HCT116 (cell line): ENCODE measurements at regions not wholly inside any gene's neighbourhood (a gene's known extent, or its start where the extent isn't known, plus 50 kb on each side); places are given as distances from the start of the nearest gene placed in this dataset.

ENCODE experiments used
- ATAC-seq: fragments of 200-7000 bp; cut with Tn5 transposase; 2 replicates; pipeline ENCODE4 v1.9.1; 2020; ENCODE audit warnings: mild to moderate bottlenecking, moderate library complexity
- BruUV-seq: library from RNA; stranded (reverse); fragments of 400-500 nt; replicated peaks from 2 replicates; lab custom pipeline; 2021; lab: Mats Ljungman, UMichigan
- CTCF ChIA-PET: fragments of 300-600 bp; sonication (Branson Sonifier 250); formaldehyde crosslinking; loops from one replicate; lab custom pipeline; 2021; ENCODE audit warnings: antibody characterized with exemption; lab: Charles Lee
- POLR2A ChIA-PET: fragments of 300-600, 350-600 bp; sonication (Branson Sonifier 250); formaldehyde crosslinking; loops from one replicate; lab custom pipeline; 2021; ENCODE audit warnings: antibody characterized with exemption; lab: Charles Lee
- RAD21 ChIA-PET, 2 experiments: fragments of 300-600 bp; sonication (Branson Sonifier 250); formaldehyde crosslinking; loops; one replicate each; lab custom pipeline; 2023; ENCODE audit warnings: low total read pairs in 2 of 2; ENCODE audit not compliant: uncharacterized antibody in 2 of 2, unreplicated experiment in 2 of 2, low non-redundant PET in 1 of 2; lab: Charles Lee
- DNase-seq: peaks from one replicate; pipeline ENCODE4 v3.0.0-alpha.2; 2010; ENCODE audit warnings: low read depth, low spot score
- H2AFZ ChIP-seq: fragments of 200-600 bp; shearing (Covaris generic), sonication (generic); 2 replicates; pipeline ENCODE4 v1.6.1; 2017; ENCODE audit warnings: low read depth, mixed run types, mixed read lengths, antibody characterized with exemption, low read length; ENCODE audit not compliant: poor library complexity, severe bottlenecking
- H3K27ac ChIP-seq: 2 replicates; pipeline ENCODE4 v1.5.1; 2012; ENCODE audit warnings: low read depth, low read length
- H3K27me3 ChIP-seq: fragments of 200-600 bp; sonication (generic); 2 replicates; pipeline ENCODE4 v1.6.1; 2016; ENCODE audit warnings: mixed run types, low read length, mixed read lengths; ENCODE audit not compliant: insufficient read depth
- H3K36me3 ChIP-seq, 2 experiments: fragments of 200-500 bp in 1 of 2; fragments of 200-600 bp in 1 of 2; sonication (Bioruptor generic) in 1 of 2; sonication (generic) in 1 of 2; 2 replicates each; pipeline versions ENCODE4 v1.5.1 to v1.6.1; 2014 to 2016; ENCODE audit warnings: low read length in 2 of 2, inconsistent platforms in 1 of 2, mixed read lengths in 1 of 2, mixed run types in 1 of 2; ENCODE audit not compliant: insufficient read depth in 2 of 2, control insufficient read depth in 1 of 2
- H3K4me1 ChIP-seq, 2 experiments: fragments of 200-600 bp in 1 of 2; sonication (generic) in 1 of 2; 2 replicates each; pipeline versions ENCODE4 v1.5.1 to v1.6.1; 2012 to 2017; ENCODE audit warnings: low read length in 2 of 2, inconsistent platforms in 1 of 2, mild to moderate bottlenecking in 1 of 2, mixed read lengths in 1 of 2, mixed run types in 1 of 2, moderate library complexity in 1 of 2; ENCODE audit not compliant: insufficient read depth in 2 of 2, control insufficient read depth in 1 of 2
- H3K4me2 ChIP-seq: fragments of 200-600 bp; sonication (generic); 2 replicates; pipeline ENCODE4 v1.6.1; 2017; ENCODE audit warnings: mixed run types, low read length, mixed read lengths
- H3K4me3 ChIP-seq, 2 experiments: fragments of 200-600 bp in 1 of 2; sonication (generic) in 1 of 2; replicated peaks in 1 of 2; 2 replicates each; pipeline ENCODE4 v1.5.1; 2011 to 2016; ENCODE audit warnings: low read length in 2 of 2, control low read depth in 1 of 2, low read depth in 1 of 2, mild to moderate bottlenecking in 1 of 2, mixed read lengths in 1 of 2, mixed run types in 1 of 2
- H3K79me2 ChIP-seq: fragments of 200-600 bp; sonication (generic); 2 replicates; pipeline ENCODE4 v1.6.1; 2017; ENCODE audit warnings: mild to moderate bottlenecking, mixed run types, low read length, moderate library complexity, mixed read lengths; ENCODE audit not compliant: insufficient read depth
- H3K9ac ChIP-seq: fragments of 200-600 bp; sonication (generic); 2 replicates; pipeline ENCODE4 v1.6.1; 2016; ENCODE audit warnings: low read length, mixed read lengths
- H3K9me2 ChIP-seq: fragments of 200-600 bp; sonication (generic), shearing (Covaris generic); 2 replicates; pipeline ENCODE4 v1.6.1; 2017; ENCODE audit warnings: mixed run types, mild to moderate bottlenecking, moderate library complexity; ENCODE audit not compliant: insufficient read depth
- H3K9me3 ChIP-seq, 2 experiments: fragments of 200-500 bp in 1 of 2; fragments of 200-600 bp in 1 of 2; sonication (Bioruptor generic) in 1 of 2; sonication (generic) in 1 of 2; 2 replicates each; pipeline ENCODE4 v1.6.1; 2014 to 2017; ENCODE audit warnings: low read length in 2 of 2, mixed read lengths in 2 of 2, inconsistent platforms in 1 of 2, low read depth in 1 of 2, mild to moderate bottlenecking in 1 of 2, mixed run types in 1 of 2, moderate library complexity in 1 of 2; ENCODE audit not compliant: control insufficient read depth in 1 of 2, insufficient read depth in 1 of 2
- H4K20me1 ChIP-seq: fragments of 200-600 bp; sonication (generic), shearing (Covaris generic); 2 replicates; pipeline ENCODE4 v1.6.1; 2017; ENCODE audit warnings: mixed run types, mild to moderate bottlenecking, moderate library complexity; ENCODE audit not compliant: insufficient read depth
- CBX3 ChIP-seq: IDR thresholded peaks from 2 replicates; pipeline ENCODE4 v1.6.1; 2012; ENCODE audit warnings: low read depth
- EGR1 ChIP-seq: IDR thresholded peaks from 2 replicates; pipeline ENCODE4 v1.6.1; 2012; ENCODE audit warnings: low read depth
- SIN3A ChIP-seq: IDR thresholded peaks from 2 replicates; pipeline ENCODE4 v1.6.1; 2012; ENCODE audit warnings: low read depth
- TCF7L2 ChIP-seq: IDR thresholded peaks from 2 replicates; pipeline ENCODE4 v1.7.0; 2011; ENCODE audit warnings: borderline replicate concordance, inconsistent platforms; ENCODE audit not compliant: insufficient read depth, insufficient read length; ENCODE audit errors: extremely low read depth
- ZNF274 ChIP-seq: fragments of 200-500 bp; sonication (Bioruptor generic); IDR thresholded peaks from 2 replicates; pipeline ENCODE4 v1.6.1; 2014; ENCODE audit warnings: mild to moderate bottlenecking, low read depth, low read length, inconsistent platforms
- intact Hi-C: fragments of 100-400 bp; cut with micrococcal nuclease; formaldehyde crosslinking; loops from 2 replicates; pipeline ENCODE4 v1.10.0; 2022
- TF ChIP-seq, protein P1 (sequence below), 3 experiments: fragments of 200-600 bp in 1 of 3; sonication (generic) in 1 of 3; IDR thresholded peaks in 2 of 3; conservative IDR thresholded peaks in 1 of 3; 2 replicates each; pipeline ENCODE4 v1.5.1; 2012 to 2017; ENCODE audit warnings: low read depth in 2 of 3, low read length in 2 of 3, antibody characterized with exemption in 1 of 3, borderline replicate concordance in 1 of 3, control low read depth in 1 of 3, mild to moderate bottlenecking in 1 of 3, mixed read lengths in 1 of 3, mixed run types in 1 of 3, moderate library complexity in 1 of 3; ENCODE audit not compliant: insufficient read depth in 1 of 3
- TF ChIP-seq, protein P2 (sequence below): IDR thresholded peaks from 2 replicates; pipeline ENCODE4 v1.6.1; 2012; ENCODE audit warnings: low read depth
- TF ChIP-seq, protein P3 (sequence below): IDR thresholded peaks from 2 replicates; pipeline ENCODE4 v1.6.1; 2011; ENCODE audit warnings: mild to moderate bottlenecking, low read length, moderate library complexity; ENCODE audit not compliant: insufficient replicate concordance; ENCODE audit errors: extremely low read depth

DNA sequence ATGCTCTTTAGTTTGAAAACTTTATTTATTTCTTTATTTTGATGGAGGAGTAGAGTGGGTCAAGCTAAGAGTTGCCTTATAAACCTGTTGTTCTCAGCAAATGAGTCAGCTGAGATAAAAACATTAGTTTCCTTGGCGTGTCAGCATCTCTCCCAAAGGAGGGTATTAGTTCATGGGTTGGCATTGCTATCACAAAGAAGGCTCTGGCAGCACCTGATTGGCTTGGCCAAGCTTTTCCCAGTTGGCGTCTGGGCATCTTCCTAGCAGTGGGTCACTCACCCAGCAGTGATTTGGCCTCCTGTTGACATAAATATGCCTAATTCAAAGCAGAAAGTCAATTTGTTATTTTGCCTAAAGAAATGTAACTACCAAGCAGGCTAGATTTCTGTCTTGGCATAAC is 200.7 kb upstream of the TNP1 start:
- DNase-seq (no peak), ATAC-seq (no peak)
- no peaks in the 10 kb centered on the region for H3K79me2 ChIP-seq
- BruUV-seq: no TSS peak
- H3K9ac ChIP-seq: no peak overlapping the region
- ChIA-PET RAD21 (no interaction called here), POLR2A (no interaction called here), CTCF (no interaction called here)
- no peaks in the 10 kb centered on the region for H3K9me3 ChIP-seq
- no peak overlapping the region for H2AFZ ChIP-seq
- H3K27ac ChIP-seq: no peak overlapping the region
- intact Hi-C loops: no loop called here
- no peaks in the 10 kb centered on the region for H3K4me1 ChIP-seq
- no peaks in the 10 kb centered on the region for H3K9me2 ChIP-seq
- H3K36me3 ChIP-seq: no peaks in the 10 kb centered on the region
- TF ChIP-seq TCF7L2: no peak
- TF ChIP-seq ZNF274: no peak
- TF ChIP-seq, protein P1, sequence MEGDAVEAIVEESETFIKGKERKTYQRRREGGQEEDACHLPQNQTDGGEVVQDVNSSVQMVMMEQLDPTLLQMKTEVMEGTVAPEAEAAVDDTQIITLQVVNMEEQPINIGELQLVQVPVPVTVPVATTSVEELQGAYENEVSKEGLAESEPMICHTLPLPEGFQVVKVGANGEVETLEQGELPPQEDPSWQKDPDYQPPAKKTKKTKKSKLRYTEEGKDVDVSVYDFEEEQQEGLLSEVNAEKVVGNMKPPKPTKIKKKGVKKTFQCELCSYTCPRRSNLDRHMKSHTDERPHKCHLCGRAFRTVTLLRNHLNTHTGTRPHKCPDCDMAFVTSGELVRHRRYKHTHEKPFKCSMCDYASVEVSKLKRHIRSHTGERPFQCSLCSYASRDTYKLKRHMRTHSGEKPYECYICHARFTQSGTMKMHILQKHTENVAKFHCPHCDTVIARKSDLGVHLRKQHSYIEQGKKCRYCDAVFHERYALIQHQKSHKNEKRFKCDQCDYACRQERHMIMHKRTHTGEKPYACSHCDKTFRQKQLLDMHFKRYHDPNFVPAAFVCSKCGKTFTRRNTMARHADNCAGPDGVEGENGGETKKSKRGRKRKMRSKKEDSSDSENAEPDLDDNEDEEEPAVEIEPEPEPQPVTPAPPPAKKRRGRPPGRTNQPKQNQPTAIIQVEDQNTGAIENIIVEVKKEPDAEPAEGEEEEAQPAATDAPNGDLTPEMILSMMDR (IDR thresholded peaks at IDR 0.05 in 2 of 3, conservative IDR thresholded peaks at IDR 0.05 in 1 of 3; ENCODE audit: borderline replicate concordance in 1 of 3, insufficient read depth in 1 of 3, low read depth in 2 of 3, low read length in 2 of 3): no peak
- TF ChIP-seq, protein P2, sequence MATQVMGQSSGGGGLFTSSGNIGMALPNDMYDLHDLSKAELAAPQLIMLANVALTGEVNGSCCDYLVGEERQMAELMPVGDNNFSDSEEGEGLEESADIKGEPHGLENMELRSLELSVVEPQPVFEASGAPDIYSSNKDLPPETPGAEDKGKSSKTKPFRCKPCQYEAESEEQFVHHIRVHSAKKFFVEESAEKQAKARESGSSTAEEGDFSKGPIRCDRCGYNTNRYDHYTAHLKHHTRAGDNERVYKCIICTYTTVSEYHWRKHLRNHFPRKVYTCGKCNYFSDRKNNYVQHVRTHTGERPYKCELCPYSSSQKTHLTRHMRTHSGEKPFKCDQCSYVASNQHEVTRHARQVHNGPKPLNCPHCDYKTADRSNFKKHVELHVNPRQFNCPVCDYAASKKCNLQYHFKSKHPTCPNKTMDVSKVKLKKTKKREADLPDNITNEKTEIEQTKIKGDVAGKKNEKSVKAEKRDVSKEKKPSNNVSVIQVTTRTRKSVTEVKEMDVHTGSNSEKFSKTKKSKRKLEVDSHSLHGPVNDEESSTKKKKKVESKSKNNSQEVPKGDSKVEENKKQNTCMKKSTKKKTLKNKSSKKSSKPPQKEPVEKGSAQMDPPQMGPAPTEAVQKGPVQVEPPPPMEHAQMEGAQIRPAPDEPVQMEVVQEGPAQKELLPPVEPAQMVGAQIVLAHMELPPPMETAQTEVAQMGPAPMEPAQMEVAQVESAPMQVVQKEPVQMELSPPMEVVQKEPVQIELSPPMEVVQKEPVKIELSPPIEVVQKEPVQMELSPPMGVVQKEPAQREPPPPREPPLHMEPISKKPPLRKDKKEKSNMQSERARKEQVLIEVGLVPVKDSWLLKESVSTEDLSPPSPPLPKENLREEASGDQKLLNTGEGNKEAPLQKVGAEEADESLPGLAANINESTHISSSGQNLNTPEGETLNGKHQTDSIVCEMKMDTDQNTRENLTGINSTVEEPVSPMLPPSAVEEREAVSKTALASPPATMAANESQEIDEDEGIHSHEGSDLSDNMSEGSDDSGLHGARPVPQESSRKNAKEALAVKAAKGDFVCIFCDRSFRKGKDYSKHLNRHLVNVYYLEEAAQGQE: no peak
- TF ChIP-seq, protein P3, sequence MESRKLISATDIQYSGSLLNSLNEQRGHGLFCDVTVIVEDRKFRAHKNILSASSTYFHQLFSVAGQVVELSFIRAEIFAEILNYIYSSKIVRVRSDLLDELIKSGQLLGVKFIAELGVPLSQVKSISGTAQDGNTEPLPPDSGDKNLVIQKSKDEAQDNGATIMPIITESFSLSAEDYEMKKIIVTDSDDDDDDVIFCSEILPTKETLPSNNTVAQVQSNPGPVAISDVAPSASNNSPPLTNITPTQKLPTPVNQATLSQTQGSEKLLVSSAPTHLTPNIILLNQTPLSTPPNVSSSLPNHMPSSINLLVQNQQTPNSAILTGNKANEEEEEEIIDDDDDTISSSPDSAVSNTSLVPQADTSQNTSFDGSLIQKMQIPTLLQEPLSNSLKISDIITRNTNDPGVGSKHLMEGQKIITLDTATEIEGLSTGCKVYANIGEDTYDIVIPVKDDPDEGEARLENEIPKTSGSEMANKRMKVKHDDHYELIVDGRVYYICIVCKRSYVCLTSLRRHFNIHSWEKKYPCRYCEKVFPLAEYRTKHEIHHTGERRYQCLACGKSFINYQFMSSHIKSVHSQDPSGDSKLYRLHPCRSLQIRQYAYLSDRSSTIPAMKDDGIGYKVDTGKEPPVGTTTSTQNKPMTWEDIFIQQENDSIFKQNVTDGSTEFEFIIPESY: no peak
- TF ChIP-seq EGR1: no peak
- no peak for TF ChIP-seq SIN3A
- no peak for TF ChIP-seq CBX3
- no peaks in the 10 kb centered on the region for H4K20me1 ChIP-seq
- no peak overlapping the region for H3K4me2 ChIP-seq
- peaks cover 2% of the 10 kb centered on the region; the same call in 1 of the 2 replicates for H3K27me3 ChIP-seq
- no peak overlapping the region for H3K4me3 ChIP-seq
